H1 (cell line): ENCODE measurements at regions not wholly inside any gene's neighbourhood (a gene's known extent, or its start where the extent isn't known, plus 50 kb on each side); places are given as distances from the start of the nearest gene placed in this dataset.

Experiments used
- CTCF ChIA-PET: fragments of 300-600 bp; sonication (Branson Sonifier 250); formaldehyde crosslinking; loops from one replicate; lab custom pipeline; 2021; ENCODE audit not compliant: partially characterized antibody; lab: Charles Lee
- POLR2A ChIA-PET: fragments of 300-600 bp; sonication (Branson Sonifier 250); formaldehyde crosslinking; loops from one replicate; lab custom pipeline; 2021; ENCODE audit warnings: inconsistent platforms; ENCODE audit not compliant: partially characterized antibody; lab: Charles Lee
- DNase-seq, 2 experiments: peaks; one replicate each; pipeline versions ENCODE4 v3.0.0 to v3.0.0-alpha.2; 2010 to 2022; ENCODE audit warnings: low spot score in 2 of 2, low read depth in 1 of 2, mixed read lengths in 1 of 2
- FAIRE-seq: peaks from 2 replicates; lab custom pipeline; 2011; peaks lifted over from hg19 to GRCh38; lab: Jason Lieb, UNC
- H2AFZ ChIP-seq: 2 replicates; pipeline ENCODE4 v1.8.1; 2012; ENCODE audit warnings: low read length, inconsistent platforms
- H2AK5ac ChIP-seq: 2 replicates; pipeline ENCODE4 v1.6.1; 2013; ENCODE audit warnings: low read depth, low read length
- H2BK120ac ChIP-seq: replicated peaks from 2 replicates; pipeline ENCODE3; 2013; ENCODE audit warnings: low read depth, low read length, inconsistent platforms
- H2BK12ac ChIP-seq: 2 replicates; pipeline ENCODE4 v1.6.1; 2013; ENCODE audit warnings: low read depth, low read length
- H2BK15ac ChIP-seq: 2 replicates; pipeline ENCODE4 v1.6.1; 2013; ENCODE audit warnings: low read length
- H2BK20ac ChIP-seq: 2 replicates; pipeline ENCODE4 v1.6.1; 2013; ENCODE audit warnings: low read length
- H2BK5ac ChIP-seq: 2 replicates; pipeline ENCODE4 v1.6.1; 2013; ENCODE audit warnings: low read depth, low read length
- H3K14ac ChIP-seq: 2 replicates; pipeline ENCODE4 v1.6.1; 2013; ENCODE audit warnings: inconsistent platforms; ENCODE audit not compliant: insufficient read length
- H3K18ac ChIP-seq: 2 replicates; pipeline ENCODE4 v1.6.1; 2013; ENCODE audit warnings: low read length; ENCODE audit errors: extremely low read depth
- H3K23ac ChIP-seq: 2 replicates; pipeline ENCODE4 v1.6.1; 2013; ENCODE audit warnings: inconsistent platforms; ENCODE audit not compliant: insufficient read length
- H3K23me2 ChIP-seq: 2 replicates; pipeline ENCODE4 v1.6.1; 2013; ENCODE audit warnings: low read depth, low read length
- H3K27ac ChIP-seq: 2 replicates; pipeline ENCODE4 v1.6.1; 2011; ENCODE audit warnings: low read depth, low read length, inconsistent platforms
- H3K27me3 ChIP-seq, 4 experiments: replicated peaks in 1 of 4; 1 replicate in 1 of 4; 2 replicates in 3 of 4; pipeline versions ENCODE4 v1.6.1 to v1.8.1; 2011 to 2013; ENCODE audit warnings: low read length in 3 of 4, mild to moderate bottlenecking in 3 of 4, inconsistent platforms in 2 of 4, mixed read lengths in 2 of 4, moderate library complexity in 1 of 4; ENCODE audit not compliant: control insufficient read depth in 3 of 4, insufficient read depth in 3 of 4; ENCODE audit errors: extremely low read depth in 1 of 4
- H3K36me3 ChIP-seq, 4 experiments: 2 replicates each; pipeline versions ENCODE4 v1.6.1 to v1.8.1; 2011 to 2013; ENCODE audit warnings: mild to moderate bottlenecking in 4 of 4, low read length in 3 of 4, moderate library complexity in 2 of 4, control low read depth in 1 of 4, inconsistent platforms in 1 of 4; ENCODE audit not compliant: insufficient read depth in 4 of 4, control insufficient read depth in 2 of 4
- H3K4ac ChIP-seq: replicated peaks from 2 replicates; pipeline ENCODE3; 2013; ENCODE audit warnings: low read length, low read depth, mixed read lengths, inconsistent platforms; ENCODE audit not compliant: insufficient read length
- H3K4me1 ChIP-seq, 4 experiments: replicated peaks in 1 of 4; 1 replicate in 1 of 4; 2 replicates in 3 of 4; pipeline versions ENCODE4 v1.6.1 to v1.8.1; 2011 to 2013; ENCODE audit warnings: low read length in 3 of 4, inconsistent platforms in 2 of 4, mixed read lengths in 1 of 4; ENCODE audit not compliant: insufficient read depth in 4 of 4, control insufficient read depth in 3 of 4
- H3K4me2 ChIP-seq, 2 experiments: 2 replicates each; pipeline versions ENCODE4 v1.6.1 to v1.8.1; 2011 to 2013; ENCODE audit warnings: low read depth in 2 of 2, low read length in 2 of 2, control low read depth in 1 of 2, inconsistent platforms in 1 of 2, mild to moderate bottlenecking in 1 of 2; ENCODE audit not compliant: insufficient read depth in 1 of 2
- H3K4me3 ChIP-seq, 4 experiments: fragments of 200-600, 300-600 bp in 1 of 4; sonication (generic), shearing (Covaris generic), sonication (Bioruptor Twin) in 1 of 4; 2 replicates each; pipeline versions ENCODE4 v1.5.1 to v1.8.1; 2011 to 2016; ENCODE audit warnings: low read length in 4 of 4, low read depth in 3 of 4, control low read depth in 2 of 4, inconsistent platforms in 2 of 4, mild to moderate bottlenecking in 2 of 4, mixed read lengths in 1 of 4, moderate library complexity in 1 of 4; ENCODE audit not compliant: insufficient read depth in 2 of 4; ENCODE audit errors: extremely low read depth in 1 of 4
- H3K56ac ChIP-seq: replicated peaks from 2 replicates; pipeline ENCODE3; 2013; ENCODE audit warnings: low read depth, mild to moderate bottlenecking, mixed read lengths, low read length, inconsistent platforms; ENCODE audit not compliant: insufficient read length
- H3K79me1 ChIP-seq: 2 replicates; pipeline ENCODE4 v1.6.1; 2013; ENCODE audit warnings: low read depth, low read length, control low read depth
- H3K79me2 ChIP-seq, 2 experiments: 2 replicates each; pipeline versions ENCODE4 v1.6.1 to v1.8.1; 2012 to 2013; ENCODE audit warnings: low read length in 2 of 2, mild to moderate bottlenecking in 2 of 2, inconsistent platforms in 1 of 2; ENCODE audit not compliant: insufficient read depth in 2 of 2, control insufficient read depth in 1 of 2
- H3K9ac ChIP-seq, 4 experiments: replicated peaks in 1 of 4; 1 replicate in 1 of 4; 2 replicates in 3 of 4; pipeline versions ENCODE4 v1.6.1 to v1.8.1; 2011 to 2013; ENCODE audit warnings: low read depth in 3 of 4, low read length in 3 of 4, control low read depth in 2 of 4, mild to moderate bottlenecking in 2 of 4, moderate library complexity in 2 of 4, inconsistent platforms in 1 of 4; ENCODE audit errors: extremely low read depth in 1 of 4
- H3K9me3 ChIP-seq, 2 experiments: 2 replicates each; pipeline versions ENCODE4 v1.6.1 to v1.8.1; 2012 to 2013; ENCODE audit warnings: mild to moderate bottlenecking in 2 of 2, moderate library complexity in 2 of 2, control low read depth in 1 of 2, inconsistent platforms in 1 of 2, low read depth in 1 of 2, low read length in 1 of 2, mixed read lengths in 1 of 2; ENCODE audit not compliant: insufficient read depth in 2 of 2
- H4K20me1 ChIP-seq, 2 experiments: replicated peaks in 1 of 2; 2 replicates each; pipeline versions ENCODE3 to v1.8.1; 2011 to 2013; ENCODE audit warnings: inconsistent platforms in 2 of 2, low read length in 2 of 2, mild to moderate bottlenecking in 1 of 2; ENCODE audit not compliant: insufficient read depth in 2 of 2, control insufficient read depth in 1 of 2
- H4K5ac ChIP-seq: 2 replicates; pipeline ENCODE4 v1.6.1; 2013; ENCODE audit warnings: low read length, low read depth, mixed read lengths, inconsistent platforms; ENCODE audit not compliant: insufficient read length
- H4K8ac ChIP-seq: 2 replicates; pipeline ENCODE4 v1.8.0; 2013; ENCODE audit warnings: mild to moderate bottlenecking, moderate library complexity, low read length, inconsistent platforms; ENCODE audit not compliant: insufficient read depth; ENCODE audit errors: extremely low read depth
- H4K91ac ChIP-seq: replicated peaks from 2 replicates; pipeline ENCODE3; 2013; ENCODE audit warnings: low read length, mixed read lengths, inconsistent platforms; ENCODE audit not compliant: insufficient read length
- BCL11A ChIP-seq, 2 experiments: IDR thresholded peaks; one replicate each; pipeline ENCODE4 v1.6.1; 2011; ENCODE audit warnings: low read depth in 2 of 2, low read length in 2 of 2, mild to moderate bottlenecking in 2 of 2
- CBX8 ChIP-seq: fragments of 300-800, 300-1000 bp; sonication (generic); IDR thresholded peaks from 2 replicates; pipeline ENCODE4 v1.7.1; 2016; ENCODE audit warnings: low read depth, low read length, borderline replicate concordance
- CTBP2 ChIP-seq: IDR thresholded peaks from 2 replicates; pipeline ENCODE4 v1.7.0; 2011; ENCODE audit warnings: borderline replicate concordance, mild to moderate bottlenecking, moderate library complexity, mixed read lengths, low read length; ENCODE audit not compliant: insufficient read depth, insufficient read length
- FOSL1 ChIP-seq: IDR thresholded peaks from 2 replicates; pipeline ENCODE4 v1.6.1; 2011; ENCODE audit warnings: mild to moderate bottlenecking, low read depth, low read length, moderate library complexity; ENCODE audit not compliant: insufficient read depth
- GTF2F1 ChIP-seq: IDR thresholded peaks from 2 replicates; pipeline ENCODE4 v1.6.1; 2012; ENCODE audit warnings: low read depth, low read length, improper control_type of control experiment, borderline replicate concordance
- PHF8 ChIP-seq: fragments of 200-600 bp; sonication (generic); conservative IDR thresholded peaks from 2 replicates; pipeline ENCODE4 v1.7.1; 2012; ENCODE audit warnings: low read depth, mild to moderate bottlenecking, inconsistent platforms, low read length, moderate library complexity
- WGBS, 2 experiments: shearing (Covaris generic) in 1 of 2; methylation state at CpG; one replicate each; pipeline versions ENCODE4 v1.1.6 to v1.1.7; 2013 to 2015; ENCODE audit warnings: low lambda C conversion rate in 2 of 2, mixed read lengths in 2 of 2, inconsistent platforms in 1 of 2, low coverage in 1 of 2, missing lambda C conversion rate in 1 of 2; ENCODE audit not compliant: insufficient replicate concordance in 2 of 2, insufficient coverage in 1 of 2, insufficient read length in 1 of 2; ENCODE audit errors: extremely low coverage in 1 of 2, missing lambda C conversion rate in 1 of 2; 5-methylcytosine and 5-hydroxymethylcytosine counted together
- TF ChIP-seq, protein P1 (sequence below): IDR thresholded peaks from 2 replicates; pipeline ENCODE4 v1.6.1; 2012; ENCODE audit warnings: inconsistent platforms
- TF ChIP-seq, protein P2 (sequence below): IDR thresholded peaks from 2 replicates; pipeline ENCODE4 v1.6.1; 2012; ENCODE audit warnings: inconsistent platforms
- TF ChIP-seq, protein P3 (sequence below): IDR thresholded peaks from 2 replicates; pipeline ENCODE4 v1.6.1; 2011; ENCODE audit warnings: low read length, improper control_type of control experiment

DNA sequence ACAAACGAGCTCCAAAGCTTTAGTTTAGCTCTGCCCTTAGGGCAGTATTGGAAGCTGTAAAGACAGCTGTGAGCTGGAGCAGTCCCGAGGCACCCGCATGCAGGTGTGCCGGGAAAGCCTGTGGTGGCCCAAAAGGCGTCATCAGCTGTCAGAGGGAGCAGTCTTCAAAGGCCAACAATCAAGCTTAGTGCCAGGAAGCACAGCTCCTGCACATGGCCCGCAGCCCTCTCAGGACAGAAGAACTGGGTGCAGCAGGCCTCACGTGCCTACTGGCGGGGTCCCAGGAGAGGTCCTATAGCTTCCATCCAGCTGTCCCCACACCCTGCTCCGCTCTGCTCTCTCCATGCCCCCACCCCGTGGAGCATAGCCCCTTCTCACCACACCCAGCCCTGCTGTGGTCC lies 92.2 kb upstream of the TRIM2 start:
- no peak overlapping the region for H4K8ac ChIP-seq
- no peak overlapping the region for H3K9ac ChIP-seq
- H3K18ac ChIP-seq, result no peak overlapping the region
- H3K56ac ChIP-seq, result no peak overlapping the region
- no peak overlapping the region for H2BK120ac ChIP-seq
- no peak overlapping the region for H4K5ac ChIP-seq
- no peak overlapping the region for H2BK15ac ChIP-seq
- H3K4me1 ChIP-seq, result peaks cover 0 to 1% (median 0%) of the 10 kb centered on the region in 4 experiments; a peak in 2 of 7 replicates
- ChIA-PET CTCF (interaction anchor here (0.8 to 10.3 kb wide), 11 partner anchors 9 to 206 kb away, joined by 3 to 72 read pairs (median 3); no protein-coding TSS in a partner anchor), POLR2A (no interaction called here)
- no peak overlapping the region for H4K91ac ChIP-seq
- H3K4ac ChIP-seq, result no peak overlapping the region
- H3K27me3 ChIP-seq, result no peaks in the 10 kb centered on the region; a peak in 1 of 7 replicates
- H3K23ac ChIP-seq, result no peak overlapping the region
- no peak overlapping the region for H3K4me3 ChIP-seq
- no peaks in the 10 kb centered on the region for H3K23me2 ChIP-seq
- H2BK12ac ChIP-seq, result no peak overlapping the region
- no peak overlapping the region for H3K27ac ChIP-seq
- no peak overlapping the region for H3K4me2 ChIP-seq
- no peak overlapping the region for H2AK5ac ChIP-seq
- H2BK20ac ChIP-seq, result no peak overlapping the region
- no peaks in the 10 kb centered on the region for H3K79me2 ChIP-seq
- TF ChIP-seq, protein P1, sequence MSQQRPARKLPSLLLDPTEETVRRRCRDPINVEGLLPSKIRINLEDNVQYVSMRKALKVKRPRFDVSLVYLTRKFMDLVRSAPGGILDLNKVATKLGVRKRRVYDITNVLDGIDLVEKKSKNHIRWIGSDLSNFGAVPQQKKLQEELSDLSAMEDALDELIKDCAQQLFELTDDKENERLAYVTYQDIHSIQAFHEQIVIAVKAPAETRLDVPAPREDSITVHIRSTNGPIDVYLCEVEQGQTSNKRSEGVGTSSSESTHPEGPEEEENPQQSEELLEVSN, result no peak
- TF ChIP-seq, protein P2, sequence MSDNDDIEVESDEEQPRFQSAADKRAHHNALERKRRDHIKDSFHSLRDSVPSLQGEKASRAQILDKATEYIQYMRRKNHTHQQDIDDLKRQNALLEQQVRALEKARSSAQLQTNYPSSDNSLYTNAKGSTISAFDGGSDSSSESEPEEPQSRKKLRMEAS, result no peak
- TF ChIP-seq CBX8 (no peak), GTF2F1 (no peak), PHF8 (no peak), CTBP2 (no peak), BCL11A (IDR thresholded peaks at IDR 0.05; ENCODE audit: low read depth in 2 of 2, low read length in 2 of 2) (no peak), FOSL1 (no peak)
- TF ChIP-seq, protein P3, sequence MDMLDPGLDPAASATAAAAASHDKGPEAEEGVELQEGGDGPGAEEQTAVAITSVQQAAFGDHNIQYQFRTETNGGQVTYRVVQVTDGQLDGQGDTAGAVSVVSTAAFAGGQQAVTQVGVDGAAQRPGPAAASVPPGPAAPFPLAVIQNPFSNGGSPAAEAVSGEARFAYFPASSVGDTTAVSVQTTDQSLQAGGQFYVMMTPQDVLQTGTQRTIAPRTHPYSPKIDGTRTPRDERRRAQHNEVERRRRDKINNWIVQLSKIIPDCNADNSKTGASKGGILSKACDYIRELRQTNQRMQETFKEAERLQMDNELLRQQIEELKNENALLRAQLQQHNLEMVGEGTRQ, result no peak
- no peak overlapping the region for H2BK5ac ChIP-seq
- DNase-seq (no peak), FAIRE-seq (no peak)
- no peak overlapping the region for H3K14ac ChIP-seq
- no peaks in the 10 kb centered on the region for H3K9me3 ChIP-seq
- WGBS, 2 experiments, result 96% methylated on average over 9 of the region's 10 CpGs; no CpG with 5 or more reads in 1 of the 2 experiments
- no peaks in the 10 kb centered on the region for H3K79me1 ChIP-seq
- no peak overlapping the region for H2AFZ ChIP-seq
- no peaks in the 10 kb centered on the region for H3K36me3 ChIP-seq
- H4K20me1 ChIP-seq, result no peaks in the 10 kb centered on the region
